DMS53 treated with DMSO at 0.1 percent for 48 hours (cell line): ENCODE measurements at regions not wholly inside any gene's neighbourhood (a gene's known extent, or its start where the extent isn't known, plus 50 kb on each side); places are given as distances from the start of the nearest gene placed in this dataset.
A peak's percentile ranks its signal among the peaks of the same experiment; 100 is the strongest.
"Not testable (repeated sequence)": the region's sequence is repeated elsewhere in the genome, so short reads cannot be mapped to it uniquely, and the experiment has no call there.

Experiments
- DNase-seq: peaks from one replicate; lab custom pipeline; 2025; ENCODE audit not compliant: unreplicated experiment; lab: John Stamatoyannopoulos, UW

- DNase-seq, result no peak
Measured at GRCh38 chr5:123709422-123709821, 197.4 kb downstream of the CSNK1G3 start.

GRCh38 chr5:123708074-123708806 lies 196.3 kb downstream of the CSNK1G3 start:
- no peak for DNase-seq

GRCh38 chr5:123706531-123706930 lies 194.6 kb downstream of the CSNK1G3 start:
- no peak for DNase-seq

DNA sequence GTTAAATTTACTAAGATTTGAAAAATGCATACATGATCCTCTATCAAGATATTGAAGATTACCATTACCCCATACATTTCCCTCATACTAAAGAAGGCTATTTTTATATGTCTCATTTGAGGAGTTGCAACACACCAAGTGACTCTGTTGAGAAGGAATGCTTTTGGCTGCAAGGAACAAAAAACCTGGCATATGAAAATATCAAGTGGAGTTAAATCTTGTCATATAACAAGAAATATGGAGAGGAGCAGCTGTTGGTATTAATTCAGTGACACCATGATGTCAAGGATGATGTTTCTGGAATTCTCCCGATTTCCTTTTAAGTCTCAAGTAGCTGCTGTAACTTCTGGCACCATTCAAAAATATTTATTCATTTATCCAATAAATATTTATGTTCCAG lies 193.8 kb downstream of the CSNK1G3 start:
- DNase-seq, result no peak

GRCh38 chr5:123701511-123702200 lies 189.7 kb downstream of the CSNK1G3 start:
- DNase-seq, result no peak

GRCh38 chr5:123700624-123701287 lies 188.8 kb downstream of the CSNK1G3 start:
- peak; percentile 43 for DNase-seq

DNA sequence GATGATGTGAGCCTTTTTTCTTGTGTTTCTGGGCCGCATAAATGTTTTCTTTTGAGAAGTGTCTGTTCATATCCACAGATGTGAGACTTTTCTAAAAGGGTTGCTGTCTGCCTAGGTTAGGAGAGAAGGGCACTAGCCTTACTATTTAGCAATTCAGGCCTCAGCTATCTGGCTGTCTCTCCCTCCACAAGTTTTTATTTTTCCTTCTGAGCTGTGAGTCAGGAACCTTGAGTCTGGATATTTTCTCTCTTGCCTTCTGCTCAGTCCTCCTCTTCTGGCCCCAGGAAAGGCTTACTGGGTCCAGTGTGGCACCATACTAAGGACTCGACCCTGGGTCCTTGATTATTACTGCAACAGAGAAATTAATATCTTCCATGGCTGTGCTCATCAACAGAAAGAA lies 187.6 kb downstream of the CSNK1G3 start:
- DNase-seq, result no peak

- DNase-seq, result not testable (repeated sequence)
Measured at GRCh38 chr5:123698937-123699336, 187.0 kb downstream of the CSNK1G3 start.

GRCh38 chr5:123696921-123697341 lies 185.0 kb downstream of the CSNK1G3 start:
- DNase-seq, result no peak

DNA sequence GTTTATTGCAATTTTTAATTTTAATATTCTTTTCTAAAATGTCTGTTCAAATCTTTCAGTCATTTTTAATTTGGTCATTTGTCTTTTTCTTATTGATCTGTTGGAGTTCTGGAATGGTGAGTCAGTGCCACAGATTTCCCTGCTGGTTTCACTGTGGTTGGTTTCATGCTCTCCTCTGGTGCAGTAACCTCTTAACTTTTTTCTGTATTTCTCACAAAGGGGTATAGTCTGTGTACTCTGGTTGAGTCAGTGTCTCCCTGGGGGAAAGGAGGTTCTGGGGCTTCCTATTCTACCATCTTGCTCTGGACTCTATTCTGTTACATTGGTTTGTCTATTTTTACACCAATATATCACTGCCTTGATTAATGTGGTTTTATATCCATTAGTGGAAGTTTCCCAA lies 178.8 kb downstream of the CSNK1G3 start:
- DNase-seq, result no peak

- DNase-seq, result no peak
Measured at GRCh38 chr5:123681061-123681460, 169.1 kb downstream of the CSNK1G3 start.

DNA sequence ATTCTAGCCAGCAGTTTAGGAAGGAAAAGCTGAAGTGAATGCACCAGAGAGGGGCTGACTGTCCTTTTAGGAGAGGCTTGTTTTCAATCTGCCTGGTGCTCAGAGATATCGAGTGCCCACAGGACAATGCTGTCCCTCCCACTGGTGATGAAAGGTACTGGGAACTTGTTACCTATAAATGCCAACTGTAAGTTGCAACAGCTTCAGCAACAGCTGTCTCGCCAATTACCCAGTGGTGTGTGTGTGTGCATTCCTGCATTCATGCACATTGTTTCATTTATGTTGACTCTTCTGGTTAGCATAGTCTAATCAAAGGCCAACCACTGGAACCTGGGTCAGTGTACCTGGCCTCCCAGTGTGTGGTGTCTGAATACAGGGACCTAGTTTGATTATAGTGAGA lies 161.1 kb downstream of the CSNK1G3 start:
- no peak for DNase-seq

- DNase-seq, result no peak
Measured at GRCh38 chr5:123671711-123672456, 159.9 kb downstream of the CSNK1G3 start.

GRCh38 chr5:123671042-123671441 lies 159.1 kb downstream of the CSNK1G3 start:
- DNase-seq, result peak; percentile 39
